ENCODE measurements at regions not wholly inside any gene's neighbourhood (a gene's known extent, or its start where the extent isn't known, plus 50 kb on each side); places are given as distances from the start of the nearest gene placed in this dataset.

GRCh38 chr21:38984568-38984967, 178.8 kb downstream of the ETS2 start:
- DNase-seq (ENCODE audit: low read depth), result no peak

GRCh38 chr21:38983560-38983959, 177.8 kb downstream of the ETS2 start:
- DNase-seq (ENCODE audit: low read depth), result no peak

GRCh38 chr21:38982804-38983203, 177.1 kb downstream of the ETS2 start:
- DNase-seq (ENCODE audit: low read depth), result no peak

GRCh38 chr21:38982096-38982495, 176.4 kb downstream of the ETS2 start:
- DNase-seq (ENCODE audit: low read depth), result no peak

- DNase-seq (ENCODE audit: low read depth), result no peak
Measured at GRCh38 chr21:38980416-38981313, 174.9 kb downstream of the ETS2 start.

GRCh38 chr21:38979271-38980121, 173.8 kb downstream of the ETS2 start:
- DNase-seq (ENCODE audit: low read depth), result peak; percentile 73

- no peak for DNase-seq (ENCODE audit: low read depth)
Measured at GRCh38 chr21:38976900-38977299, 171.2 kb downstream of the ETS2 start.

- no peak for DNase-seq (ENCODE audit: low read depth)
Measured at GRCh38 chr21:38973552-38973951, 167.8 kb downstream of the ETS2 start.

- no peak for DNase-seq (ENCODE audit: low read depth)
Measured at GRCh38 chr21:38972078-38972477, 166.3 kb downstream of the ETS2 start.

GRCh38 chr21:38970765-38971164, 165.0 kb downstream of the ETS2 start:
- no peak for DNase-seq (ENCODE audit: low read depth)

GRCh38 chr21:38968887-38969543, 163.3 kb downstream of the ETS2 start:
- no peak for DNase-seq (ENCODE audit: low read depth)

GRCh38 chr21:38965910-38966504, 160.3 kb downstream of the ETS2 start:
- DNase-seq (ENCODE audit: low read depth), result peak; percentile 77

GRCh38 chr21:38965241-38965640, 159.5 kb downstream of the ETS2 start:
- peak; percentile 87 for DNase-seq (ENCODE audit: low read depth)

GRCh38 chr21:38963006-38963405, 157.3 kb downstream of the ETS2 start:
- no peak for DNase-seq (ENCODE audit: low read depth)

GRCh38 chr21:38960251-38960650, 154.5 kb downstream of the ETS2 start:
- DNase-seq (ENCODE audit: low read depth), result no peak

- DNase-seq (ENCODE audit: low read depth), result peak; percentile 6
Measured at GRCh38 chr21:38959692-38960061, 153.9 kb downstream of the ETS2 start.

- DNase-seq (ENCODE audit: low read depth), result peak; percentile 76
Measured at GRCh38 chr21:38958940-38959691, 153.4 kb downstream of the ETS2 start.

GRCh38 chr21:38958323-38958705, 152.6 kb downstream of the ETS2 start:
- DNase-seq (ENCODE audit: low read depth), result no peak

- DNase-seq (ENCODE audit: low read depth), result no peak
Measured at GRCh38 chr21:38957575-38958322, 152.0 kb downstream of the ETS2 start.

GRCh38 chr21:38956856-38957571, 151.3 kb downstream of the ETS2 start:
- no peak for DNase-seq (ENCODE audit: low read depth)
